ENCODE measurements at regions not wholly inside any gene's neighbourhood (a gene's known extent, or its start where the extent isn't known, plus 50 kb on each side); places are given as distances from the start of the nearest gene placed in this dataset.

DNA sequence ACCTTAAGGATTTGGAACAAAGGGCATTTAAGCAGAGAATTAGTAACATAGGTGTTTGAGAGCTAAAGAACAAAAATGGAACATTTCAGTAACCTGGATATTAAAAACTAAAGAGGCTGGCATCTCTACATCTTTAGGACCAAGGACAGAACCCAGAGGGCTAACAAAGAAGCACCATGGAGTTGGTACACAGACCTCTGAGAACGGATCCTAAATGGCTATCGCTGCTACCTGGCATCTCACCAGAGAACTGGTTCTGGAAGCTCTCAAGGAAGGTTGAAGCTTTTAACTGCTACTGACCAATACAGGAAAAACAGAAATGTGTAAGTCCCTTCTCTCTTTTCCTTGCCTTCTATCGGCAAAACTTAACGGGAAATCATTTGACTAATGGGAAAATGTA, 118.4 kb upstream of the TLL1 start:
- TF ChIP-seq ZNF707 (tag by site-specific recombination; IDR thresholded peaks at IDR 0.05) = no peak
- Histone ChIP-seq H3K36me3 (ENCODE audit: control insufficient read depth in 2 of 2, insufficient read depth in 1 of 2, low read length in 2 of 2) (no peaks in the 10 kb centered on the region), H3K27ac (ENCODE audit: extremely low read depth, low read depth, low read length) (no peak overlapping the region), H3K9me3 (ENCODE audit: control insufficient read depth, insufficient read depth, low read depth, low read length) (no peaks in the 10 kb centered on the region), H3K4me1 (ENCODE audit: control insufficient read depth, insufficient read depth, low read length) (no peaks in the 10 kb centered on the region), H3K4me3 (ENCODE audit: low read depth, low read length) (no peak overlapping the region)
- ChIA-PET POLR2A (no interaction called here), CTCF (no interaction called here)

DNA sequence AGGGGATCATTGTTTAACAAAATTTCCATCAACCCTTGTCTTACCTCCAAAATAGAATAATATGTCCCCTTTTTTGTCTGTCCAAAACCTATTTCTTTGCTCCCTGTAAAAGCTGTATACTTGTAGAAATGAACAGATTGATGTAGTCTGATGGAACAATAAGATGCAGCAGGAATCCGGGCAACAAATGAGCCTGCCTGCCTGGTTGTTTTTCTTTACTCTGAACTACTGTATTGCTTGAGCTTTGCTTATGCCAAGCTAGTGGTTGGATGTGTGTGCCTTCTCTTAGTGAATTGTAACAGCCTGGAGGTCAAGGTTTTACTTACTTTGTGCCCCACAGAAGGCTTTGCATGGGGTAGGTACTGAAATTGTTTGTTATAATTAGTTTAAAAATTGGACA, 116.2 kb upstream of the TLL1 start:
- H3K9me3 ChIP-seq (ENCODE audit: control insufficient read depth, insufficient read depth, low read depth, low read length) = no peaks in the 10 kb centered on the region
- H3K4me1 ChIP-seq (ENCODE audit: control insufficient read depth, insufficient read depth, low read length) = no peaks in the 10 kb centered on the region
- POLR2A ChIA-PET = no interaction called here
- TF ChIP-seq SP7 (tag by site-specific recombination; IDR thresholded peaks at IDR 0.05) (no peak), ZNF274 (IDR thresholded peaks at IDR 0.05; ENCODE audit: low read length) (no peak), ZNF274 (tag by site-specific recombination; IDR thresholded peaks at IDR 0.05; ENCODE audit: borderline replicate concordance) (no peak), ZNF747 (tag by site-specific recombination; IDR thresholded peaks at IDR 0.05) (no peak), ZNF221 (tag by site-specific recombination; IDR thresholded peaks at IDR 0.05; ENCODE audit: borderline replicate concordance) (no peak), ZSCAN23 (tag by site-specific recombination; IDR thresholded peaks at IDR 0.05) (no peak), GLI4 (tag by site-specific recombination; IDR thresholded peaks at IDR 0.05) (no peak), ZNF423 (tag by site-specific recombination; IDR thresholded peaks at IDR 0.05) (no peak), ZNF792 (tag by site-specific recombination; IDR thresholded peaks at IDR 0.05) (no peak), ZNF366 (tag by site-specific recombination; conservative IDR thresholded peaks at IDR 0.05) (no peak)
- TF ChIP-seq, protein P1, sequence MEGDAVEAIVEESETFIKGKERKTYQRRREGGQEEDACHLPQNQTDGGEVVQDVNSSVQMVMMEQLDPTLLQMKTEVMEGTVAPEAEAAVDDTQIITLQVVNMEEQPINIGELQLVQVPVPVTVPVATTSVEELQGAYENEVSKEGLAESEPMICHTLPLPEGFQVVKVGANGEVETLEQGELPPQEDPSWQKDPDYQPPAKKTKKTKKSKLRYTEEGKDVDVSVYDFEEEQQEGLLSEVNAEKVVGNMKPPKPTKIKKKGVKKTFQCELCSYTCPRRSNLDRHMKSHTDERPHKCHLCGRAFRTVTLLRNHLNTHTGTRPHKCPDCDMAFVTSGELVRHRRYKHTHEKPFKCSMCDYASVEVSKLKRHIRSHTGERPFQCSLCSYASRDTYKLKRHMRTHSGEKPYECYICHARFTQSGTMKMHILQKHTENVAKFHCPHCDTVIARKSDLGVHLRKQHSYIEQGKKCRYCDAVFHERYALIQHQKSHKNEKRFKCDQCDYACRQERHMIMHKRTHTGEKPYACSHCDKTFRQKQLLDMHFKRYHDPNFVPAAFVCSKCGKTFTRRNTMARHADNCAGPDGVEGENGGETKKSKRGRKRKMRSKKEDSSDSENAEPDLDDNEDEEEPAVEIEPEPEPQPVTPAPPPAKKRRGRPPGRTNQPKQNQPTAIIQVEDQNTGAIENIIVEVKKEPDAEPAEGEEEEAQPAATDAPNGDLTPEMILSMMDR (tag by site-specific recombination; IDR thresholded peaks at IDR 0.05) = no peak
- TF ChIP-seq, protein P2, sequence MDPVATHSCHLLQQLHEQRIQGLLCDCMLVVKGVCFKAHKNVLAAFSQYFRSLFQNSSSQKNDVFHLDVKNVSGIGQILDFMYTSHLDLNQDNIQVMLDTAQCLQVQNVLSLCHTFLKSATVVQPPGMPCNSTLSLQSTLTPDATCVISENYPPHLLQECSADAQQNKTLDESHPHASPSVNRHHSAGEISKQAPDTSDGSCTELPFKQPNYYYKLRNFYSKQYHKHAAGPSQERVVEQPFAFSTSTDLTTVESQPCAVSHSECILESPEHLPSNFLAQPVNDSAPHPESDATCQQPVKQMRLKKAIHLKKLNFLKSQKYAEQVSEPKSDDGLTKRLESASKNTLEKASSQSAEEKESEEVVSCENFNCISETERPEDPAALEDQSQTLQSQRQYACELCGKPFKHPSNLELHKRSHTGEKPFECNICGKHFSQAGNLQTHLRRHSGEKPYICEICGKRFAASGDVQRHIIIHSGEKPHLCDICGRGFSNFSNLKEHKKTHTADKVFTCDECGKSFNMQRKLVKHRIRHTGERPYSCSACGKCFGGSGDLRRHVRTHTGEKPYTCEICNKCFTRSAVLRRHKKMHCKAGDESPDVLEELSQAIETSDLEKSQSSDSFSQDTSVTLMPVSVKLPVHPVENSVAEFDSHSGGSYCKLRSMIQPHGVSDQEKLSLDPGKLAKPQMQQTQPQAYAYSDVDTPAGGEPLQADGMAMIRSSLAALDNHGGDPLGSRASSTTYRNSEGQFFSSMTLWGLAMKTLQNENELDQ (tag by site-specific recombination; IDR thresholded peaks at IDR 0.05; ENCODE audit: low read depth) = no peak
- TF ChIP-seq, protein P3, sequence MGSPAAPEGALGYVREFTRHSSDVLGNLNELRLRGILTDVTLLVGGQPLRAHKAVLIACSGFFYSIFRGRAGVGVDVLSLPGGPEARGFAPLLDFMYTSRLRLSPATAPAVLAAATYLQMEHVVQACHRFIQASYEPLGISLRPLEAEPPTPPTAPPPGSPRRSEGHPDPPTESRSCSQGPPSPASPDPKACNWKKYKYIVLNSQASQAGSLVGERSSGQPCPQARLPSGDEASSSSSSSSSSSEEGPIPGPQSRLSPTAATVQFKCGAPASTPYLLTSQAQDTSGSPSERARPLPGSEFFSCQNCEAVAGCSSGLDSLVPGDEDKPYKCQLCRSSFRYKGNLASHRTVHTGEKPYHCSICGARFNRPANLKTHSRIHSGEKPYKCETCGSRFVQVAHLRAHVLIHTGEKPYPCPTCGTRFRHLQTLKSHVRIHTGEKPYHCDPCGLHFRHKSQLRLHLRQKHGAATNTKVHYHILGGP (tag by site-specific recombination; IDR thresholded peaks at IDR 0.05) = no peak
- H3K27ac ChIP-seq (ENCODE audit: extremely low read depth, low read depth, low read length) = no peak overlapping the region
- no peaks in the 10 kb centered on the region for H3K36me3 ChIP-seq (ENCODE audit: control insufficient read depth in 2 of 2, insufficient read depth in 1 of 2, low read length in 2 of 2)
- H3K4me3 ChIP-seq (ENCODE audit: low read depth, low read length) = no peak overlapping the region
- CTCF ChIA-PET = no interaction called here

DNA sequence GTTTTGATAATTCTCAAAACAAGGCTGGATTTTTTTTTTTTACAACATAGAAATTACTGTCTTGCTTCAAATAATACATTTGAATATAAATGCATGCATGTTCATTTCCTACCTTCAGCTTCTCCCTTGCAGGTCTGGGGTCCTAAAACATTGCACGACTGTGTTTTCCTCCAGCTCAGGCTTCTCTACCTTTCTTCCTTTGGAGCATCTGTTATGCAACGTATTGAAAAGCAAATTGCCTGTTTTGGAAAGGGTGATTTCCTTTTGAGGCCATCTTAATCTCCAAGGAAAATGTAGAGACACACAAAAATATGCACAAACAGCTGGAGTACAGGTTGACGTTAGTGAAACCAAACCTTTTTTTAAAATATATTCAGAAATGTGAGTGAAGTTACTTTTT, 115.6 kb upstream of the TLL1 start:
- no peak overlapping the region for H3K4me3 ChIP-seq (ENCODE audit: low read depth, low read length)
- CTCF ChIA-PET = interaction anchor here (0.6 kb wide), 1 partner anchor 26 kb away, joined by 6 read pairs; no protein-coding TSS in a partner anchor
- H3K27ac ChIP-seq (ENCODE audit: extremely low read depth, low read depth, low read length) = no peak overlapping the region
- no peaks in the 10 kb centered on the region for H3K36me3 ChIP-seq (ENCODE audit: control insufficient read depth in 2 of 2, insufficient read depth in 1 of 2, low read length in 2 of 2)
- TF ChIP-seq ZNF394 (tag by site-specific recombination; IDR thresholded peaks at IDR 0.05; ENCODE audit: borderline replicate concordance) = no peak
- no peak for TF ChIP-seq ZNF561 (tag by site-specific recombination; IDR thresholded peaks at IDR 0.05; ENCODE audit: borderline replicate concordance)
- TF ChIP-seq WT1 (tag by site-specific recombination; IDR thresholded peaks at IDR 0.05) = no peak
- TF ChIP-seq ZSCAN23 (tag by site-specific recombination; IDR thresholded peaks at IDR 0.05) = no peak
- TF ChIP-seq, protein P4, sequence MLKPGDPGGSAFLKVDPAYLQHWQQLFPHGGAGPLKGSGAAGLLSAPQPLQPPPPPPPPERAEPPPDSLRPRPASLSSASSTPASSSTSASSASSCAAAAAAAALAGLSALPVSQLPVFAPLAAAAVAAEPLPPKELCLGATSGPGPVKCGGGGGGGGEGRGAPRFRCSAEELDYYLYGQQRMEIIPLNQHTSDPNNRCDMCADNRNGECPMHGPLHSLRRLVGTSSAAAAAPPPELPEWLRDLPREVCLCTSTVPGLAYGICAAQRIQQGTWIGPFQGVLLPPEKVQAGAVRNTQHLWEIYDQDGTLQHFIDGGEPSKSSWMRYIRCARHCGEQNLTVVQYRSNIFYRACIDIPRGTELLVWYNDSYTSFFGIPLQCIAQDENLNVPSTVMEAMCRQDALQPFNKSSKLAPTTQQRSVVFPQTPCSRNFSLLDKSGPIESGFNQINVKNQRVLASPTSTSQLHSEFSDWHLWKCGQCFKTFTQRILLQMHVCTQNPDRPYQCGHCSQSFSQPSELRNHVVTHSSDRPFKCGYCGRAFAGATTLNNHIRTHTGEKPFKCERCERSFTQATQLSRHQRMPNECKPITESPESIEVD (tag by site-specific recombination; IDR thresholded peaks at IDR 0.05) = no peak
- no peak for TF ChIP-seq ZIC2 (tag by site-specific recombination; IDR thresholded peaks at IDR 0.05)
- TF ChIP-seq GFI1B (tag by site-specific recombination; IDR thresholded peaks at IDR 0.05) = no peak
- no peak for TF ChIP-seq ZNF837 (tag by site-specific recombination; IDR thresholded peaks at IDR 0.05)
- no peak for TF ChIP-seq GLIS1 (tag by site-specific recombination; IDR thresholded peaks at IDR 0.05)
- no peak for TF ChIP-seq ZNF302 (tag by site-specific recombination; IDR thresholded peaks at IDR 0.05; ENCODE audit: low read depth)
- no peak for TF ChIP-seq ZNF133 (tag by site-specific recombination; IDR thresholded peaks at IDR 0.05)
- TF ChIP-seq ZNF2 (tag by site-specific recombination; IDR thresholded peaks at IDR 0.05) = no peak
- no peak for TF ChIP-seq ZNF223 (tag by site-specific recombination; IDR thresholded peaks at IDR 0.05)
- H3K4me1 ChIP-seq (ENCODE audit: control insufficient read depth, insufficient read depth, low read length) = no peaks in the 10 kb centered on the region
- POLR2A ChIA-PET = no interaction called here
- no peaks in the 10 kb centered on the region for H3K9me3 ChIP-seq (ENCODE audit: control insufficient read depth, insufficient read depth, low read depth, low read length)
